HG03039 (cell line): ENCODE measurements at regions not wholly inside any gene's neighbourhood (a gene's known extent, or its start where the extent isn't known, plus 50 kb on each side); places are given as distances from the start of the nearest gene placed in this dataset.

ENCODE experiments used
- ATAC-seq: cut with Tn5 transposase; IDR thresholded peaks from one replicate; pipeline ENCODE4 v1.9.1; 2021; ENCODE audit warnings: mild to moderate bottlenecking, moderate library complexity; ENCODE audit not compliant: unreplicated experiment

GRCh38 chr6:91464201-91464600 lies 877.3 kb upstream of the MAP3K7 start:
- ATAC-seq = no peak

GRCh38 chr6:91462241-91462640 lies 875.4 kb upstream of the MAP3K7 start:
- ATAC-seq = no peak

GRCh38 chr6:91453224-91453878 lies 866.5 kb upstream of the MAP3K7 start:
- ATAC-seq = no peak

GRCh38 chr6:91449539-91449938 lies 862.7 kb upstream of the MAP3K7 start:
- ATAC-seq = no peak

- peak; percentile 80 for ATAC-seq
These were observed 860.8 kb upstream of the MAP3K7 start for GRCh38 chr6:91447530-91448254.

GRCh38 chr6:91447081-91447480 lies 860.2 kb upstream of the MAP3K7 start:
- peak; percentile 44 for ATAC-seq

GRCh38 chr6:91443405-91443804 lies 856.5 kb upstream of the MAP3K7 start:
- ATAC-seq = no peak

- ATAC-seq = no peak
These were observed 855.5 kb upstream of the MAP3K7 start for GRCh38 chr6:91442342-91442741.

GRCh38 chr6:91438570-91438969 lies 851.7 kb upstream of the MAP3K7 start:
- ATAC-seq = no peak

- ATAC-seq = no peak
These were observed 850.5 kb upstream of the MAP3K7 start for GRCh38 chr6:91437315-91437729.

- no peak for ATAC-seq
These were observed 849.6 kb upstream of the MAP3K7 start for GRCh38 chr6:91436448-91436847.

GRCh38 chr6:91435630-91436029 lies 848.8 kb upstream of the MAP3K7 start:
- ATAC-seq = no peak

- no peak for ATAC-seq
These were observed 847.7 kb upstream of the MAP3K7 start for GRCh38 chr6:91434576-91434975.

- no peak for ATAC-seq
These were observed 847.0 kb upstream of the MAP3K7 start for GRCh38 chr6:91433660-91434534.

GRCh38 chr6:91428953-91429560 lies 842.2 kb upstream of the MAP3K7 start:
- no peak for ATAC-seq

GRCh38 chr6:91428296-91428695 lies 841.4 kb upstream of the MAP3K7 start:
- ATAC-seq = no peak

GRCh38 chr6:91420243-91420642 lies 833.4 kb upstream of the MAP3K7 start:
- ATAC-seq = no peak

- no peak for ATAC-seq
These were observed 828.2 kb upstream of the MAP3K7 start for GRCh38 chr6:91415031-91415605.

- no peak for ATAC-seq
These were observed 825.7 kb upstream of the MAP3K7 start for GRCh38 chr6:91412532-91412931.

- no peak for ATAC-seq
These were observed 820.8 kb upstream of the MAP3K7 start for GRCh38 chr6:91407706-91408105.

GRCh38 chr6:91392951-91393350 lies 806.1 kb upstream of the MAP3K7 start:
- ATAC-seq = no peak
